Body of pancreas (tissue), 4 donors: ENCODE measurements at regions not wholly inside any gene's neighbourhood (a gene's known extent, or its start where the extent isn't known, plus 50 kb on each side); places are given as distances from the start of the nearest gene placed in this dataset.
"Not testable (repeated sequence)": the region's sequence is repeated elsewhere in the genome, so short reads cannot be mapped to it uniquely, and the experiment has no call there.

Experiments used
- POLR2A ChIP-seq, 3 donors: fragments of 450-650 bp; IDR thresholded peaks; one replicate each; pipeline ENCODE4 v1.6.1; 2016; ENCODE audit warnings: antibody characterized with exemption in 3 of 3, mild to moderate bottlenecking in 2 of 3
- TF ChIP-seq, protein P1 (sequence below), 7 experiments: fragments of 450-650 bp in 4 of 7; fragments of 200-600 bp in 3 of 7; sonication (generic) in 3 of 7; IDR thresholded peaks; one replicate each; pipeline ENCODE4 v1.5.1; 2016 to 2019; ENCODE audit warnings: antibody characterized with exemption in 7 of 7

DNA sequence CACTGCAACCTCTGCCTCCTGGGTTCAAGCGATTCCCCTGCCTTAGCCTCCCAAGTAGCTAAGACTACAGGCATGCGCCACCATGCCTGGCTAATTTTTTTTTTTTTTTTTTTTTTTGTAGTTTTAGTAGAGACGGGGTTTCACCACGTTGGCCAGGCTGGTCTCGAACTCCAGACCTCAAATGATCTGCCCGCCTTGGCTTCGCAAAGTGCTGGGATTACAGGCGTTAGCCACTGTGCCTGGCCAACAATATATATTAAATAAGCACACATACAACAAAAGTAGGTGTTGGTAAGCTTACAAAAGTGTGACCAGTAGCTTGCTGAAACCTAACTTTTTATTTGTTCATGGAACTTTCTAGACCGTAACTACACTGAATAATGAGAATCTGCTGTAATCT, 117.1 kb upstream of the SERF1B start:
- TF ChIP-seq POLR2A (IDR thresholded peaks at IDR 0.05): not testable (repeated sequence)
- TF ChIP-seq, protein P1, sequence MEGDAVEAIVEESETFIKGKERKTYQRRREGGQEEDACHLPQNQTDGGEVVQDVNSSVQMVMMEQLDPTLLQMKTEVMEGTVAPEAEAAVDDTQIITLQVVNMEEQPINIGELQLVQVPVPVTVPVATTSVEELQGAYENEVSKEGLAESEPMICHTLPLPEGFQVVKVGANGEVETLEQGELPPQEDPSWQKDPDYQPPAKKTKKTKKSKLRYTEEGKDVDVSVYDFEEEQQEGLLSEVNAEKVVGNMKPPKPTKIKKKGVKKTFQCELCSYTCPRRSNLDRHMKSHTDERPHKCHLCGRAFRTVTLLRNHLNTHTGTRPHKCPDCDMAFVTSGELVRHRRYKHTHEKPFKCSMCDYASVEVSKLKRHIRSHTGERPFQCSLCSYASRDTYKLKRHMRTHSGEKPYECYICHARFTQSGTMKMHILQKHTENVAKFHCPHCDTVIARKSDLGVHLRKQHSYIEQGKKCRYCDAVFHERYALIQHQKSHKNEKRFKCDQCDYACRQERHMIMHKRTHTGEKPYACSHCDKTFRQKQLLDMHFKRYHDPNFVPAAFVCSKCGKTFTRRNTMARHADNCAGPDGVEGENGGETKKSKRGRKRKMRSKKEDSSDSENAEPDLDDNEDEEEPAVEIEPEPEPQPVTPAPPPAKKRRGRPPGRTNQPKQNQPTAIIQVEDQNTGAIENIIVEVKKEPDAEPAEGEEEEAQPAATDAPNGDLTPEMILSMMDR (IDR thresholded peaks at IDR 0.05): not testable (repeated sequence)
